Activated CD8-positive, alpha-beta T cell treated with anti-CD3 and anti-CD28 coated beads, Interleukin-2, amount 10 ng/mL, durations not matched to agents 7 days and 5 days (primary cell): ENCODE measurements at regions not wholly inside any gene's neighbourhood (a gene's known extent, or its start where the extent isn't known, plus 50 kb on each side); places are given as distances from the start of the nearest gene placed in this dataset.

Source experiments
- ATAC-seq: fragments of 150-1000 bp; cut with Tn5 transposase; one replicate; pipeline ENCODE4 v1.10.0; 2021; ENCODE audit warnings: moderate library complexity
- CTCF ChIA-PET: fragments of 350-600 bp; sonication (Branson Sonifier 250); formaldehyde crosslinking; loops from one replicate; lab custom pipeline; 2021; ENCODE audit warnings: antibody characterized with exemption; lab: Charles Lee
- POLR2A ChIA-PET: fragments of 350-600 bp; sonication (Branson Sonifier 250); formaldehyde crosslinking; loops from one replicate; lab custom pipeline; 2021; ENCODE audit warnings: antibody characterized with exemption; lab: Charles Lee
- DNase-seq: peaks from one replicate; pipeline ENCODE4 v3.0.0-alpha.2; 2020
- H3K27ac Mint-ChIP-seq: one replicate; pipeline ENCODE4 v1.8.0; 2021; ENCODE audit warnings: mild to moderate bottlenecking, mixed read lengths
- H3K27me3 Mint-ChIP-seq: one replicate; pipeline ENCODE4 v1.8.0; 2021; ENCODE audit warnings: low read depth, mixed read lengths
- H3K36me3 Mint-ChIP-seq: one replicate; pipeline ENCODE4 v1.8.0; 2021; ENCODE audit warnings: low read depth, mixed read lengths
- H3K4me1 Mint-ChIP-seq: one replicate; pipeline ENCODE4 v1.8.0; 2021; ENCODE audit warnings: low read depth, mixed read lengths
- H3K4me3 Mint-ChIP-seq: one replicate; pipeline ENCODE4 v1.8.0; 2021; ENCODE audit warnings: mild to moderate bottlenecking, mixed read lengths
- H3K9me3 Mint-ChIP-seq: one replicate; pipeline ENCODE4 v1.8.0; 2022; ENCODE audit warnings: mixed read lengths; ENCODE audit not compliant: insufficient read depth

DNA sequence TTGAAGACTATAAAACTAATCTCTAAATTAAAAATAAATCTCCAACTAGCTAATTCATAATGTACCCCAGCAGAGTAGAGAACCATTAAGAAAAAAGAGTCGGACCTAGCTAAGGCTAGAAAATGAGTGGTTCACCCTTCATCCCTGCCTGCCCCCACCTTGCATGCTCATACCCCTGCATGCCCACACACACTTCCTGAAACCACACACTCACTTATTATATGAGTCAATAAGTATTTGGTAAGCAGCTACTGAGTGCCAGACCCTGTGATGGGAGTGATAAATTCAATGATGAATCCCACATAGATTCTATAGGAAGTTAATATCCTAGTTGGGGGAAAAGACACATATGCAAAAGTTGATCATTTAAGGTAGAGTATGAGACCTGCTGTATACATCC lies 152.9 kb upstream of the INHBA start:
- no peak overlapping the region for H3K27ac Mint-ChIP-seq
- no peak overlapping the region for H3K4me3 Mint-ChIP-seq

GRCh38 chr7:41847606-41848005 lies 144.7 kb upstream of the INHBA start:
- Mint-ChIP-seq H3K4me3 (no peak overlapping the region), H3K27me3 (peaks cover 6% of the 10 kb centered on the region), H3K27ac (no peak overlapping the region), H3K36me3 (peaks cover 6% of the 10 kb centered on the region), H3K4me1 (peaks cover 9% of the 10 kb centered on the region), H3K9me3 (peaks cover 10% of the 10 kb centered on the region)
- DNase-seq: no peak
- no peak for ATAC-seq
- ChIA-PET POLR2A (no interaction called here), CTCF (no interaction called here)

More for the DNA sequence above, 152.9 kb upstream of the INHBA start:
- H3K36me3 Mint-ChIP-seq: peaks cover 2% of the 10 kb centered on the region
- H3K27me3 Mint-ChIP-seq: peaks cover 5% of the 10 kb centered on the region
- no peaks in the 10 kb centered on the region for H3K9me3 Mint-ChIP-seq
- CTCF ChIA-PET: no interaction called here
- no peak for DNase-seq
- ATAC-seq: no peak
- peaks cover 5% of the 10 kb centered on the region for H3K4me1 Mint-ChIP-seq
- POLR2A ChIA-PET: no interaction called here

DNA sequence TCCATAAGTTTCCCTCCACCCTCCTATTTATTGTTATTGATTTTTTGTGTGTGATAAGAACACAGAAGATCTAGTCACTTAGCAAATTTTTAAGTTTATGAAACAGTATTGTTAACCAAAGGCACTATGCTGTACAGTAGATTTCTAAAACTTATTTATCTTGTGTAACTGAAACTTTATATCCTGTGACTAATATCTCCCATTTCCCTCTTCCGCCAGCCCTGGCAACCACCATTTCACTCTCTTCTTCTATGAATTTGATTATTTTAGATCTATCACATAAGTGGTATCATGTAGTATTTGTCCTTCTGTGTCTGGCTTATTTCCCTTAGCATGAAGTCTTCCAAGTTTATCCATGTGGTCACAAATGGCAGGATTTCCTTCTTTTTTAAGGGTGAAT lies 144.3 kb upstream of the INHBA start:
- Mint-ChIP-seq H3K36me3 (peaks cover 6% of the 10 kb centered on the region), H3K9me3 (peaks cover 15% of the 10 kb centered on the region), H3K27ac (no peak overlapping the region), H3K4me3 (no peak overlapping the region), H3K4me1 (peaks cover 9% of the 10 kb centered on the region), H3K27me3 (peaks cover 6% of the 10 kb centered on the region)
- no peak for ATAC-seq
- POLR2A ChIA-PET: no interaction called here
- CTCF ChIA-PET: no interaction called here
- DNase-seq: no peak

DNA sequence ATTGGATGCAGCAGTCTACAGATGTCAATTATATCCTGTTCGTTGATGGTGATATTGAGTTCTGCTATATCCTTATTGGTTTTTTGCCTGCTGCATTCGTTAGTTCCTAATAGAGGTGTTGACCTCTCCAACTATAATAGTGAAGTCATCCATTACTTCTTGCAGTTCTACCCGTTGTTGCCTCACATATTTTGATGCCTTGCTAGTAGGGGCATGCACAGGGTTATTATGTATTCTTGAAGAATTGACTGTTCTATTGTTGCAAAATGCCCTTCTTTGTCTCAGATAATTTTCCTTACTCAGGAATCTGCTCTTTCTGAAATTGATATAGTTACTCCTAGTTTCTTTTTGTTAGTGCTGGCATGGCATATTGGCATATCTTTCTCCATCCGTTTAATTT lies 140.1 kb upstream of the INHBA start:
- H3K4me1 Mint-ChIP-seq: no peaks in the 10 kb centered on the region
- H3K4me3 Mint-ChIP-seq: no peak overlapping the region

DNA sequence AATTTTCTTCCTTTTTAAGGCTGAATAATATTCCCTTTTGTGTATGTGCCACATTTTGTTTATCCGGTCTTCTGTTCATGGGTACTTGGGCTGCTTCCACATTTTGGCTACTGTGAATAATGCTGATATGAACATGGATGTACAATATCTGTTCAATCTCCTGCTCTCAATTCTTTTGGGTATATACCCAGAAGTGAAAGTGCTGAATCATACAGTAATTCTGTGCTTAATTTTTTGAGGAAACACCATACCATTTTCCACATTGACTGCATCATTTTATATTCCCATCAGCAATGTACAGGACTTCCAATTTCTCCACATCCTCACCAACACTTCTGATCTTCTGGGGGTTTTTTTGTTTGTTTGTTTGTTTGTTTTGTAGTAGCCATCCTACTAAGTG lies 135.0 kb upstream of the INHBA start:
- Mint-ChIP-seq H3K27ac (no peak overlapping the region), H3K4me1 (no peaks in the 10 kb centered on the region), H3K4me3 (no peak overlapping the region), H3K27me3 (peaks cover 7% of the 10 kb centered on the region), H3K36me3 (no peaks in the 10 kb centered on the region), H3K9me3 (peaks cover 17% of the 10 kb centered on the region)
- DNase-seq (no peak), ATAC-seq (no peak)
- CTCF ChIA-PET: no interaction called here
- POLR2A ChIA-PET: no interaction called here

More for the DNA sequence above, 140.1 kb upstream of the INHBA start:
- peaks cover 17% of the 10 kb centered on the region for H3K9me3 Mint-ChIP-seq
- DNase-seq: no peak
- ATAC-seq: no peak
- CTCF ChIA-PET: no interaction called here
- POLR2A ChIA-PET: no interaction called here
- no peak overlapping the region for H3K27ac Mint-ChIP-seq
- H3K27me3 Mint-ChIP-seq: peaks cover 4% of the 10 kb centered on the region
- no peaks in the 10 kb centered on the region for H3K36me3 Mint-ChIP-seq

DNA sequence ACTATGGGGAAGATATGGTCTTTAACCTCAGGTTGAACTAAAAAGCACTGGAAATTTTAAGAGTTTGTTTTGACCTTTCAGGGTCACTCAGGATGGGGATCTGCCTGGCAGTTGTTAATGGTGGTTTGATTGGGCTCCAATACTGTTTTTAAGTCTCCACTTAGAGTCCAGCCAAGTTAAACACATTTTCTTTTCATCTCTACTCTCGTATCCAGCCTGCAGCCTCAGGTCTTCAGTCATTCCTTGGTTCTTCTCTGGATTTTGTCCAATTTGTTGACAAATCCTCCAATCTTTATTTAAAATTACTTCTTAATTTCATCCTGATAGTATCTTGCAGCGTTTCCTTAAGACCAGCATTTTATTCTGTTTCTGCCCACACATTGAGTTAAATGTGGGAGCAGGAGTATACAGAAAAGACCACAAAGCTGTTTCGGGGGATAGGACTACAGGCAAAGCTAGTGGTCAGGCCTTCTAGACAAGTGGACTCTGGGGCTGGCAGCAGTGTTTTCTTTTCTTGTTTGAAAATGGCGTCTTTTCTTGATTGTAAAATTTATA lies 133.2 kb upstream of the INHBA start:
- H3K27ac Mint-ChIP-seq: no peak overlapping the region
- POLR2A ChIA-PET: no interaction called here
- ATAC-seq (no peak), DNase-seq (no peak)
- peaks cover 18% of the 10 kb centered on the region for H3K9me3 Mint-ChIP-seq
- no peak overlapping the region for H3K4me3 Mint-ChIP-seq
- H3K27me3 Mint-ChIP-seq: peaks cover 6% of the 10 kb centered on the region
- H3K4me1 Mint-ChIP-seq: no peaks in the 10 kb centered on the region
- peaks cover 2% of the 10 kb centered on the region for H3K36me3 Mint-ChIP-seq
- CTCF ChIA-PET: no interaction called here

- CTCF ChIA-PET: interaction anchor here (0.7 kb wide), 1 partner anchor 17 kb away, joined by 3 read pairs; no protein-coding TSS in a partner anchor
These were observed 132.2 kb upstream of the INHBA start for GRCh38 chr7:41834805-41835694.

DNA sequence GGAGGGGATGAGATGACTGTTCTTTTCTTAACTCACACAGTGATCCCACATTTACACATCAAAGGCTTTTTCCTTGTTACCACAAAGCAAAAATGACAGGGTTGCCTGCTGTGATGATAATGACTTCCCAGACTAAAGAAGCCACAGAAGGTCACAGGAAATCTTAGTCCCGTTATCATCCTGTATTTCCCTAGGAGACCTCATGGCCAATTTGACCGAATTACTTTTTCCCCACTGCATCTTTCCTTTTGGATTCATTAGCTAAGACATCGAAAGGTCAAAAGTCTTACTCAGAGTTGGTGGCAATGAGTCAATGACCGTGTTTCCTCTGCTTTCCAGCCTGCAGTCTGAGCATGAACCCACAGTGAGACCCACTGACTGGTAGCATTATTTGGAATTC lies 130.1 kb upstream of the INHBA start:
- Mint-ChIP-seq H3K4me3 (no peak overlapping the region), H3K27me3 (peaks cover 10% of the 10 kb centered on the region), H3K27ac (no peak overlapping the region), H3K36me3 (peaks cover 4% of the 10 kb centered on the region), H3K4me1 (no peaks in the 10 kb centered on the region), H3K9me3 (peaks cover 18% of the 10 kb centered on the region)
- ATAC-seq (no peak), DNase-seq (no peak)
- POLR2A ChIA-PET: no interaction called here
- CTCF ChIA-PET: no interaction called here

More at GRCh38 chr7:41834805-41835694, 132.2 kb upstream of the INHBA start:
- Mint-ChIP-seq H3K27me3 (peaks cover 6% of the 10 kb centered on the region), H3K36me3 (peaks cover 4% of the 10 kb centered on the region), H3K27ac (no peak overlapping the region), H3K4me3 (no peak overlapping the region), H3K4me1 (no peaks in the 10 kb centered on the region), H3K9me3 (peaks cover 18% of the 10 kb centered on the region)
- POLR2A ChIA-PET: no interaction called here
- ATAC-seq: no peak
- no peak for DNase-seq

GRCh38 chr7:41830271-41830670 lies 127.4 kb upstream of the INHBA start:
- Mint-ChIP-seq H3K4me1 (no peaks in the 10 kb centered on the region), H3K27me3 (peaks cover 9% of the 10 kb centered on the region), H3K27ac (no peak overlapping the region), H3K36me3 (peaks cover 4% of the 10 kb centered on the region), H3K9me3 (peaks cover 18% of the 10 kb centered on the region), H3K4me3 (no peak overlapping the region)
- ATAC-seq: no peak
- ChIA-PET POLR2A (no interaction called here), CTCF (no interaction called here)
- no peak for DNase-seq

GRCh38 chr7:41828911-41829310 lies 126.0 kb upstream of the INHBA start:
- H3K27me3 Mint-ChIP-seq: peaks cover 8% of the 10 kb centered on the region
- H3K27ac Mint-ChIP-seq: no peak overlapping the region
- H3K36me3 Mint-ChIP-seq: peaks cover 4% of the 10 kb centered on the region
- H3K4me1 Mint-ChIP-seq: peaks cover 5% of the 10 kb centered on the region
- POLR2A ChIA-PET: no interaction called here
- ATAC-seq (no peak), DNase-seq (no peak)
- no peak overlapping the region for H3K4me3 Mint-ChIP-seq
- peaks cover 18% of the 10 kb centered on the region for H3K9me3 Mint-ChIP-seq
- CTCF ChIA-PET: no interaction called here

- peaks cover 2% of the 10 kb centered on the region for H3K36me3 Mint-ChIP-seq
- CTCF ChIA-PET: no interaction called here
- DNase-seq (no peak), ATAC-seq (no peak)
- H3K27ac Mint-ChIP-seq: no peak overlapping the region
- H3K4me1 Mint-ChIP-seq: peaks cover 5% of the 10 kb centered on the region
- H3K9me3 Mint-ChIP-seq: peaks cover 7% of the 10 kb centered on the region
- H3K27me3 Mint-ChIP-seq: peaks cover 12% of the 10 kb centered on the region
- no peak overlapping the region for H3K4me3 Mint-ChIP-seq
- POLR2A ChIA-PET: no interaction called here
These were observed 123.8 kb upstream of the INHBA start for GRCh38 chr7:41826641-41827040.

- H3K36me3 Mint-ChIP-seq: peaks cover 4% of the 10 kb centered on the region
- no peak overlapping the region for H3K27ac Mint-ChIP-seq
- CTCF ChIA-PET: no interaction called here
- no peak for ATAC-seq
- POLR2A ChIA-PET: no interaction called here
- peaks cover 7% of the 10 kb centered on the region for H3K4me1 Mint-ChIP-seq
- peaks cover 12% of the 10 kb centered on the region for H3K27me3 Mint-ChIP-seq
- no peak overlapping the region for H3K4me3 Mint-ChIP-seq
- H3K9me3 Mint-ChIP-seq: peaks cover 6% of the 10 kb centered on the region
- no peak for DNase-seq
These were observed 123.1 kb upstream of the INHBA start for GRCh38 chr7:41825927-41826480.
